ENCODE measurements at regions not wholly inside any gene's neighbourhood (a gene's known extent, or its start where the extent isn't known, plus 50 kb on each side); places are given as distances from the start of the nearest gene placed in this dataset.

GRCh38 chr16:56140645-56141044 is 50.6 kb upstream of the GNAO1 start:
- no peak for DNase-seq (ENCODE audit: low read depth)

- no peak for DNase-seq (ENCODE audit: low read depth)
Measured at GRCh38 chr16:56137269-56137668, 54.0 kb upstream of the GNAO1 start.

- DNase-seq (ENCODE audit: low read depth) = no peak
Measured at GRCh38 chr16:56136256-56136655, 55.0 kb upstream of the GNAO1 start.

GRCh38 chr16:56134790-56135189 is 56.5 kb upstream of the GNAO1 start:
- DNase-seq (ENCODE audit: low read depth) = no peak

GRCh38 chr16:56125922-56126321 is 65.4 kb upstream of the GNAO1 start:
- DNase-seq (ENCODE audit: low read depth) = no peak

GRCh38 chr16:56122251-56122650 is 69.0 kb upstream of the GNAO1 start:
- DNase-seq (ENCODE audit: low read depth) = no peak

GRCh38 chr16:56121156-56121500 is 70.2 kb upstream of the GNAO1 start:
- DNase-seq (ENCODE audit: low read depth) = no peak

- DNase-seq (ENCODE audit: low read depth) = no peak
Measured at GRCh38 chr16:56120447-56121155, 70.7 kb upstream of the GNAO1 start.

- DNase-seq (ENCODE audit: low read depth) = no peak
Measured at GRCh38 chr16:56119133-56119532, 72.2 kb upstream of the GNAO1 start.

GRCh38 chr16:56116577-56116964 is 74.7 kb upstream of the GNAO1 start:
- no peak for DNase-seq (ENCODE audit: low read depth)

- DNase-seq (ENCODE audit: low read depth) = no peak
Measured at GRCh38 chr16:56115817-56116576, 75.3 kb upstream of the GNAO1 start.

- DNase-seq (ENCODE audit: low read depth) = no peak
Measured at GRCh38 chr16:56113223-56113622, 78.1 kb upstream of the GNAO1 start.

GRCh38 chr16:56111100-56111499 is 80.2 kb upstream of the GNAO1 start:
- no peak for DNase-seq (ENCODE audit: low read depth)

- no peak for DNase-seq (ENCODE audit: low read depth)
Measured at GRCh38 chr16:56109994-56110393, 81.3 kb upstream of the GNAO1 start.

GRCh38 chr16:56109205-56109604 is 82.1 kb upstream of the GNAO1 start:
- no peak for DNase-seq (ENCODE audit: low read depth)

- no peak for DNase-seq (ENCODE audit: low read depth)
Measured at GRCh38 chr16:56108724-56109123, 82.6 kb upstream of the GNAO1 start.

GRCh38 chr16:56108056-56108471 is 83.2 kb upstream of the GNAO1 start:
- DNase-seq (ENCODE audit: low read depth) = no peak

- no peak for DNase-seq (ENCODE audit: low read depth)
Measured at GRCh38 chr16:56106527-56106926, 84.8 kb upstream of the GNAO1 start.

- DNase-seq (ENCODE audit: low read depth) = no peak
Measured at GRCh38 chr16:56102906-56103305, 88.4 kb upstream of the GNAO1 start.

- no peak for DNase-seq (ENCODE audit: low read depth)
Measured at GRCh38 chr16:56102183-56102686, 89.1 kb upstream of the GNAO1 start.

- no peak for DNase-seq (ENCODE audit: low read depth)
Measured at GRCh38 chr16:56101480-56101879, 89.8 kb upstream of the GNAO1 start.

- DNase-seq (ENCODE audit: low read depth) = no peak
Measured at GRCh38 chr16:56097306-56097705, 94.0 kb upstream of the GNAO1 start.

GRCh38 chr16:56094231-56094630 is 97.1 kb upstream of the GNAO1 start:
- no peak for DNase-seq (ENCODE audit: low read depth)

- DNase-seq (ENCODE audit: low read depth) = no peak
Measured at GRCh38 chr16:56093055-56093454, 98.2 kb upstream of the GNAO1 start.

All from non-pigmented ciliary epithelial cell (primary cell).